Gastrocnemius medialis (tissue), 4 donors: ENCODE measurements at regions not wholly inside any gene's neighbourhood (a gene's known extent, or its start where the extent isn't known, plus 50 kb on each side); places are given as distances from the start of the nearest gene placed in this dataset.
"Not testable (repeated sequence)": the region's sequence is repeated elsewhere in the genome, so short reads cannot be mapped to it uniquely, and the experiment has no call there.

Experiments used
- CTCF ChIP-seq, 5 experiments: fragments of 450-650 bp in 3 of 5; fragments of 200-600 bp in 2 of 5; sonication (generic) in 2 of 5; IDR thresholded peaks in 4 of 5; conservative IDR thresholded peaks in 1 of 5; 1 replicate in 4 of 5; 2 replicates in 1 of 5; pipeline ENCODE4 v1.5.1; 2016 to 2019; ENCODE audit warnings: antibody characterized with exemption in 5 of 5, mild to moderate bottlenecking in 3 of 5, moderate library complexity in 3 of 5
- POLR2A ChIP-seq, 2 donors: fragments of 450-650 bp; IDR thresholded peaks; one replicate each; pipeline ENCODE4 v1.6.1; 2017; ENCODE audit warnings: antibody characterized with exemption in 2 of 2, mild to moderate bottlenecking in 2 of 2, moderate library complexity in 2 of 2

GRCh38 chr9:66183648-66184047, 446.7 kb downstream of the FOXD4L4 start:
- TF ChIP-seq CTCF (IDR thresholded peaks at IDR 0.05 in 4 of 5, conservative IDR thresholded peaks at IDR 0.05 in 1 of 5); POLR2A (IDR thresholded peaks at IDR 0.05): not testable (repeated sequence)
